Right hindlimb (tissue), 1 donor: ENCODE measurements at regions not wholly inside any gene's neighbourhood (a gene's known extent, or its start where the extent isn't known, plus 50 kb on each side); places are given as distances from the start of the nearest gene placed in this dataset.

ENCODE experiments used
- DNase-seq: peaks from one replicate; pipeline ENCODE4 v3.0.0-alpha.2; 2018

DNA sequence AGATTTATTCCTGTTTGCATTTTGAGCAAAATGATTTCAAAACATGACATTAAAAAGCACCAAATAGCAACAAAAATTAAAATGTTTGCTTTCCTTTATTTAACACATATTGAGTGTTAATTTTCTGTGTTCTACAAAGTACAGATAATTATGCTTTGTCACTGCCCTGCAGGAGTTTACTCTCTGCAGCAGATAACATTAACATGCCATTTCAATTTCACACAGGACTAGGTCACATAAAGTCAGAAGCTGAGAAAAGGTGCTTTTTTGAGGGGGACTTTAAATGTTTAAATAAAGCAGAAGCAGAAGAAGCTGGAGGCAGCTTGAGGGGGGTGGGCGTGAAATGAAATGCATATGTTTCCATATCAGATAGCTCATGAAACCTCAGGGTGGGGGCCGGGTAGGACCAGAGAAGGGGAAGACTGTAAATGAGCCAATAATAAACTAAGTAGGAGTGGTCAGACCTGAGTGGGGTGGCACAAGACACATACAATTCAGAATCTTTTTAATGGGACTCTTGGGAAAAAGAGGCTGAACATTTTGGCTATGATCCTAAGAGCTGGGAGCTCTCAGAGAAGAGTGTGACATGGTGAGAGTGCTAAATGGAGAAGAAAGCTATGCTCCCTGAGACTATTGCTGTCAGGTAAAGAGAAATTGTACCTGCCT lies 387.5 kb downstream of the FAM170A start:
- DNase-seq = no peak

DNA sequence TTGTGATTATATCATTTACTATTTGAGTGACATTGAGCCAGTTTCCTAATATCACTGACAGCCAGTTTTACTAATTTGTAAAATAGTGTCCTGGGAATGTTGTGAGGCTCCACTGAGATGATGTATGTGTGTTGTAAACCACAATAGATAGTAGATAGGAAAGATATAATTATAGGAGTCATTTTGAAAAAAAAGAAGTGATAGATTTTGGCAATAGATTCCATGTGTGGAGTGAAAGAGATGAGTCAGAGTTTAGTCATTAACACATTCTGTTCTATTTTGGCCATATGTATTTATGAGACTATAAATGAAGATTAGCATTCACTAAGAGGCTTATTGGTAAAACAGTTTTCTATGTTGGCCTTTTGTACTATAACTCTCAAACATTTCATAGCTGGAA lies 388.2 kb downstream of the FAM170A start:
- DNase-seq = no peak

DNA sequence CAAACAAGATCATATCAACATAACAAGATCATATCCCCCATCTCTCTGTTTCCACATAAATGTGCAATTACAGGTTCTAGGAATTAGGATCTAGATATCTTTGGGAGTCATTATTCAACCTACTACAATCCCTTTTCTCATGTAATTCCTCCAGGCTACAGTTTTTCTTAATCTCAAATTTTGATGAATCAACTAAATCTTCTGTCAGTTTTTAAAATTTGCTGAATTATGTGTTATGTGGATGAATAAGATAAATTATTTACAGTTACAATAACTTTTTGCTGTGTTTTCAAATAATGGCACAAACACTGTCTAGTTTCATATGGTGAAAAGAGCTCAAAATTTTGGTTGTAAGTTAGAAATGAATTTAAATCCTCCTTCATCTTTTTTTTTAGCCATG lies 405.8 kb downstream of the FAM170A start:
- DNase-seq = no peak

DNA sequence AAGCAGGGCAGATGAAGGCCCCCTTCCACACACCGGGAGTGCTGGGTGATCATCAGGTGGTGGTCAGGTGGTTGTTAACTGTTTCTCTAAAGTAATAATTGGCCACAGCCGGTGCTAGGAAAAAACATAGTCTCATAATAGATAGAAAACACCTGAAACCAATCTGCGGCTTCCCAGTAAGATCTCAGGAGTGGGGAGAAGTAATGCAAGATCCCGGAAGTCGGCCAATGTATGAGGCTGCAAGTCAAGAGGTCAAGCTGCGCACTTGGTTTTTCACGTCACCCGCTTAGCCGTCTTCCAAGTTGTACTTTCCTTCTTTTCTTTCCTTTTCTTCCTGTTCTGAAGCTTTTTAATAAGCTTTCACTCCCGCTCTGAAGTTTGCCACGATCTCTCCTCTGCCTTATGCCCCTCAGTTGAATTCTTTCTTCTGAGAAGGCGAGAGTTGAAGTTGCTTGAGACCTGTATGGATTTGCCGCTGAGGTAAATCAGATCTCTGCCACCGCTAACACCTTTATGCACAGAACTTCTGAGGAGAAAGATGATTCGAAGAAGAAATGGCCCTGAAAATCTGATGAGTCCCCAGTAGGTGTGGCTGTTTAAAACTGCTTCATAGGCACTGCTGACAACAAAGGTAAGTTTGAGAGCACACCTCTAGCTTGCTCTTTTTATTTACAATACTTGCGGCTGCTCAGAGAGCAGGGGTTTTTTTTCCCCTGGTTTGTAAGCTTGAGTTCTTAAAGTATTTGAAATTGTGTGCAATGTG lies 406.6 kb downstream of the FAM170A start:
- no peak for DNase-seq

DNA sequence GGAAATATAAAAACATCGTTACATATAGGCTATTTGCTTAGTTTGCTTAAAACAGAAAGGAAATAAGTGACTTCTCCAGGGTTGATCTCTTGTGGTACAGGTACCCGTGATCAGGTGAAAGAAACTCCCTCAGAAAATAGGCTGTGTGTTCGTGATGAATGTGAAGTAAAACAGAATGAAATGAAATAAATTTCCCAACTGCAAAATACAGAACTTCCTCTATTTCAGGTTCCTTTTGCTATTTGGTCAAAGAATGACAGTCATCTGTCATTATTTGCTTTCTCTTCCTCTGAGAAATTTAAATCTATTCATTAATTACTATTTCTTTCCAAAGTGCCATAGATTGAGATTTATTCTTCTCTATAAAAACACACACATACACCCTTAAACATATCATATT lies 408.1 kb downstream of the FAM170A start:
- no peak for DNase-seq

DNA sequence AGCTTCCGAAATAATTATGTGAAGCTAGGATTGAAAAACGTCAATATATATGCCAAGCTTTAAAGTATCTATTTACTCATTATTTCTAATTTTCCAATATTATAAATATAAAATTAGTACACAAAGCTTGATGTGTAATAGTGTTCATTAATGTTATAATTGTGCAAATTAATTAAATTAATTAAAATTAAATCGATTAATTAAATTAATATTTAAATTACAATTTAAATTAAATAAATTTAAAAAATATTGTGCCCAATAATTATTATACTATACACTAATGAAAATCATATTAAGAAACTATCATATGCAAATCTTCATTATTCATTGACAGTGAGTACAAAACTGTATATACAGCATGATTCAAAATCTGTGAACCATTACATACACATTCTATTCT lies 409.8 kb downstream of the FAM170A start:
- DNase-seq = no peak

DNA sequence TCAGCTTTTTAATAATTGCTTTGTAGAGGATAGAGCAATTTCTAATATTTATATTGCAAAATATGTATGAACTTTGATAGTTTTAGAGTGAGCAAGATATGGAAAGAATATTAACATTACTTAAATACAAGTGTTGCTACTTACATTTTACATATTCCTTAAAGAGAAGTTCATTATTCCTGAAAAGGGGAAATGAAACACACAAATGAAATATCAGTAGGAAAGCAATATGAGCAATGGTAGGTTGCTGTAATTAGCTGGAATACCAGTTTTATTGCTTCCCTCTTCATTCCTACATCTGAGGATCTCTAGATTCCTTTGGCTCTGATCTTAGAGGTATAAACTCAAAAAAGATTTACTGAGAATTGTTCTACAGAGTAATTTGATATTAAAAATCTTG lies 414.1 kb downstream of the FAM170A start:
- no peak for DNase-seq

DNA sequence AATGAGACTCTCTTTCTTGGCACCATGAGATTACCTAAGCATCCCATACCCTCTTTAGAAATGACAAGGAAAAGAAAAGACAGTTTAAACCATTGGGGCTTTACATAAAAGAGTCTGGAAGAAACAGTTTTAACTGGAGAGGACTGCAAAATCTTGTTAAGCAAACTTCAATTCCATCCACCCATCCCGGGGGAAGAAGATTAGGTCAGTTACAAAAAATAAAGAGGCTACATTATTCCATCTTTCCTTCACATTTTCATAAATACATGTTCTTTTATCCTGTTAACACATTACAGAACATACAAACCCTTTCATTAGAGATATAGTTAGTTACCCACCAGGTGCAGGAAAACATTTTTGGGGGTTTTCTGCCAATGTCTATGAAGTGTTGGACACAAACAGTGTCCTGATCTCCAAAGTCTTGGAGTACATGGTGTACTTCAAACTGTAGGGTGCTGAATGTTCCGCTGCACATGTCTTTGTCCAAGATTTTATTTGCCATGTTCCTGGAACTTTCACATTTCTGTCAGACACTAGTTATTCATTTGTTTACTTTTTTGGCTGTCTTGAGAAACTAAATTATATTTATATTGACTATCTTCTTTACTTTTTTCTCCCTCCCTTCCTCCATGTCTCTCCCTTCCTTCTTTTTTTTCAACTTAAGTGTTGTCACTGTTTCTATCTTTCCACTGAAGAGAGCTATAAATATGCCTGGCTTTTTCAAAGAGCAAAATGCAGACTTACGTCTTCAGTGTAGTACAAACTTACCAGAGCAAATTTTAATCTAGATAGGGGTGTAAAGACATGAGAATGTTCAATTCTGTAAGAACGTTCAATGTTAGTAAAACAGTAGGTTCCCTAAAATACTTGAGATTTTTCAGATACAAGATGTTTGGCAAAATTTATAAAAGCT lies 410.9 kb upstream of the PRR16 start:
- DNase-seq = no peak

DNA sequence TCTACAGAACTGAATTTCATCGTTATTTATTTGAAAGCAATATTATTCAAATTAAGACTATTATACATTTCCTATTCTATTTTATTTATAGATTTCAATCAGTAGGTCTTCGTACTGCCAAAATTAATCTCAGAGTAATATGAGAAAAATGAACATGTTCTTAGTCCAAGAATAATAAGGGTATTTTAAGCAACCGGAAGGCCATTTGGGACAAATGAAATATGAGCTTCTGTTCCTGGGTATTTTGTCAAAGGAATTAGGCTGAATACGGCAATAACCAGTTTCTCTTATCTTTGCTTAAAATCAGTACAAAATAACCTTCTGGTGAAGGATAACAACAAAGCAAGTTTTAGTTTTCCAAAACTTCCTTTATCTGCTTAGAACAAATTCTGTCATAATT lies 410.3 kb upstream of the PRR16 start:
- no peak for DNase-seq

DNA sequence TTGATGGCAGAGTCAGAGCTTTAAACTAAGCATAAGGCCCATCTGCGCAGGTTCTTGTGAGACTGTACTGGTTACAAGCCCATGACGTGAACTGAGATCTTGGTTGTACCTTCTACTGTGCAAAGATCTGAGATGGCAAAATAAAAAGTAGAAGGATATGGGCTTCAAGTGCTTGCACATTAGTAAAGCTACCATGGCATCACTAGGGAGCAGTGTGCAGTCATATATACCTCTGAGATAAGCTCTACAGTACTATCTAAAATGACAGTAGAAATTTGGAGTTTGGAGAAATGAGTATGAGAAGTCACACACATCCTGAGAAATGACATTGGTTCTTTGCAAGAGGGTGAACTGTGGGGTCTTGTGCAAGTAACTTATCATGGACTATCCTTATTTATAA lies 408.2 kb upstream of the PRR16 start:
- no peak for DNase-seq

DNA sequence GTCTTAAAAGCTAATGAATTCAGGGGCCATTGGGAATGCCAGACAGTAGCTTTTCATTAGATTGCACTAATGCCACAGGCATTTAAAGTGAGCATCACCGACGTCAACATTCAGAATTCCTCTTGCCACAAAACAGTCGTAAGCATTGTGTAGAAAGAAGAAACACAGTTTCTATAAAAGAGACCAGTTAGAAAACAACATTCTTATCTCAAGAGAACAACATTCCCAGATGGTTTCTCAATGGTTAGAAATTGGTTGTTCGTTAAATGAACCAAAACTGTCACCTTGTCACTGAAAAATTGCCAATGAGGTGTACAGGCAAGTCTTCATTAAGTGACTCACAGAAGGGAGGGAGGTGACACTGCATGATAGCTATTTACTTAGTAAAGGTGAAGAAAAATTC lies 401.6 kb upstream of the PRR16 start:
- no peak for DNase-seq

DNA sequence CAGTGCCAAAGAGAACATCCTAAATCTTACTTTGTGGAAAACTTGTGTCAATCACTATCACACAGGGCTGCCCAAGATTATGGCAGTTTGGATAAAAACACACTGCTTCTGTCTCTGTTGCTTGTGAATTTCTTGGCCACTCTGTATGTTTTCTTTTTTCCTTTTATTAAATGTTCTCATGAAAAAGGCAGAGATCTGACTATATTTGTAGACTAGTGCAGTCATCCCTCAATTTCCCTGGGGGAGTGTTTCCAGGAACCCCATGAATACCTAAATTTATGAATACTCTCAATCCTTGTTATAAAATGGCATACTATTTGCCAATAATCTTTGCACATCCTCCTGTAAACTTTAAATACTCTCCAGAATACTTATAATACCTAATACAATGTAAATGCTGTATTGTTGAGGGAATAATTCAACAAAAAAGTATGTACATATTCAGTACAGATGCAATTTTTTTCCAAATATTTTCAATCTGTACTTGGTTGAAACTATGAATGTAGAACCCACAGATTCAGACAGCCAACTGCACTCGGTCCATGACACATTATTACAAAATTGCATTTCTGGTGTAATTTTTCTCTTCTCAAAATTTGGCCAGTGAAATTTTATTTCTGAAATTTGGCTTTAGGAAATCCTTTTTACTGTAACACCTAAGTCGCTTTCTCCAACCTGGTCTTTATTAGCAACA lies 391.9 kb upstream of the PRR16 start:
- DNase-seq = no peak

DNA sequence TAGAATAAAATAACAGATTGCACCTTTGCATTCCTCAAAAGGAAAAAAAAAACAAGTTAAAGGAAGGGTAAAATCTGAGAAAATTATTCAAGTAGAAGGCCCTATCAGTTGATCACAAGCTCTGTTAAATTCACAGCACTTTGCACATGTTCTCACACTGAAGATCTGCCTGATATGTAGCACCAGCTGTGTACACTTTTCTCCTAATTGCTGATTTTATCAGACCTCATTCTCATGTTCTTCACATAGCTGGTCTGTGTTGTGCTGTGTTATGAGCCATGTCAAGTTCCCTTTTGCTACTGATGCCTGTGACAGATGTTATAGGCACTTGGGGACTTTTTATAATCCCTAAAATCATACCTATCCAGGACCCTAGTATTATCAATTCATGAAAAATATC lies 390.4 kb upstream of the PRR16 start:
- no peak for DNase-seq

DNA sequence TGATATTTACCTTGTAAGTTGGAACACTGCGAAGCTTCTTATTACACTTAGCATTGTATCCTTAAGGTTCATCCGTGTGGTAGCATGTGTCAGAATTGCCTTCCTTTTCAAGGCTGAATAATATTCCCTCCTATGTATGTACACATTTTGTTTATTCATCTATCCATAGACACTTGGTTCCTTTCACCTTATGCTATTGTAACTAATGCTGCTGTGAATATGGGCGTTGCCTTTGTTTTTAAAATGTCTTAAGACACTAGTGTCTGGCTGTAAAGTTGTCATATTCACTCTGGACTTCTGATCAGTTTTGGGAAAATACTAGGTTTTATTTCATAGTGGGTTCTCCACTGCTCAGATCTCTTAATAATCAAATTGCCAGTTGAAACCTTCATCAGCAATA lies 383.3 kb upstream of the PRR16 start:
- DNase-seq = no peak

DNA sequence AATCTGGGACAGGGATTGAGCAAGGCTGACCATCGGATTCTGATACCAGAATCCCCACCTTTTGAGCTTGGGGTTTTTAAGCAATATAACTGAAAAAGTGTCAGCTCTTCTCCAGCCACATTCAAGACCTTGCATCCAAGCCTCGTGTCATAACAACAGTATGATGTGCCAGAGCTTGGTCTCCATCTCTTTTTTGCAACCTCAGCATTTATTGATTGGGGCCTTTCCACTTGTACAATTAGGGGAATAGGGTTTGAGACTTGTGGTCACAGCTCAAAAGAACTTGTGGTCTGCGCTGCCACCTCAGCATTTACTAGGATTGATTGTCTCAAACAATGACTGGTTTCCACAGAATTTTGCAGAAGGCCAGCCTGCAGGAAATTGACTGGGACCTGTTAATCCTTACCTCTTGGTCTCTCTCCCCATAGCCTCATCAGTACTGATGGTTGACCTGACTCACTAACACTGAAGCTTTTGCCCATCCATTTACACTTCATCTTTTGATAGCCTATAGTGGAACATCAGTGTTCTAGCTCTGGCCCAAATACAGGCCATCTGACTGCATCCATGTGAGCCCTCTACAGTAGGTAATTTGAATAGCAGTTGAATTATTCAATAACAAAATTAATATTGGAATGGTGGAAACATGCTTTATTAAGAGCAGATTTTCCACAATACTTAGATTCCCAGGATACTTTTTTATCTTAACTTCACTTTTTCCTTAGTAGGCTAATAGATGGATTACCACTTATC lies 381.6 kb upstream of the PRR16 start:
- DNase-seq = no peak

DNA sequence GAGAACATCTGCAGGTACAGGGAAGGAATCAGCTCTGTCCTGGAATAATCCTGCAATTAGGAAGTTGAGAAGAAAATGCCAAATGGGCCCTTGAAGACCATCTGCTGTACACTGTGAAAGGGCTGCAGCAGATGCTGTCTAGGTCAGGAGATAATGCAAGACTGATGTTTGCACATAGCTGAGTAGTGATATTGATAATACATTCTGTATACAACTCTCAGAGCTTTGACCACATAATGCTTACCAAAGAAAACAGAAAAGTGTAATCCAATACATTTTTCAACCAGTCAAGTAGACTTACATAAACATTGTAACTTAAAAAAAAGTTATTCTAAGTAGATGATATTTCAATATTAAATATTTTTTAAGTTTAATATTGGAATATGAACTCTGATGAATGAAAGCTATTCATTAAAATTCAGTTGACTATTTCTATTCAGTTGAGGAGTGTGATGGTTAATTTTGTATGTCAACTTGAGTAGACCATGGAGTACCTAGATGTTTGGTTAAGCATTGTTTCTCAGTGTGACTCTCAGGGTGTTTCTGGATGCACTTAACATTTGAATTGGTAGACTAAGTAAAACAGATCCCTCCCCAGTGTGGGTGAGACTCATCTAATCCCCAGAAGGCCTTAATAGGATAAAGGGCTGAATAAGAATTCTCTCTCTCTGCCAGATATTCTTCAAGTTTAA lies 380.1 kb upstream of the PRR16 start:
- DNase-seq = no peak

DNA sequence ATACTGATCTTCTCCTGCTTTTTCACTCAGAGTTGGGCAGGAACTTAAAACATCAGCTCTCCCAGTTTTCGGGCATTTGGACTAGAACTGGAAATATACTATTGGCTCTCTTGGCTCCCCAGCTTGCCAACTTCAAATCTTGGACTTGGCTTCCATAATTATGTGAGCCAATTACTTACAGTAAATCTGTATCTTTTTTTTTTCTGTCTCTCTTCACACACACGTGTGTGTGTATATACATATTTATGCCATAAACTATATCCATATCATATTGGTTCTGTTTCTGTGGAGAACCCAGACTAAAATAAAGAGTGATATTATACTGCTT lies 379.6 kb upstream of the PRR16 start:
- DNase-seq = no peak

DNA sequence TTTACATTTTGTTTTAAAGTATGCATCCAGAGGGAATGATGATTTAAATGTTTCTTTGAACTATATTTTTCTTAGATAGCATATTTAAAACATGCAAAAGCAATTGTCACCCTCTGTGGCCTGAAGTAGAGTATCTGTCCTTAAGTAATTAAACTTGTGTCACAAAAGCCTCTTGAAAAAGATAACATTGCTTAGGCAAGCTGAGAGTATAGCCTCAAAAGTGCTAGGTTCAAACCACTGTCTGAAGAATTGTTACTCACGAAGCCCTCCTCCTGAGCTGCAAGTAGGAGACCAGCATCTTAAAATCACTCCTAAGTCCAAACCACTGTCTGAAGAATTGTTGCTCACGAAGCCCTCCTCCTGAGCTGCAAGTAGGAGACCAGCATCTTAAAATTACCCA lies 378.0 kb upstream of the PRR16 start:
- no peak for DNase-seq

DNA sequence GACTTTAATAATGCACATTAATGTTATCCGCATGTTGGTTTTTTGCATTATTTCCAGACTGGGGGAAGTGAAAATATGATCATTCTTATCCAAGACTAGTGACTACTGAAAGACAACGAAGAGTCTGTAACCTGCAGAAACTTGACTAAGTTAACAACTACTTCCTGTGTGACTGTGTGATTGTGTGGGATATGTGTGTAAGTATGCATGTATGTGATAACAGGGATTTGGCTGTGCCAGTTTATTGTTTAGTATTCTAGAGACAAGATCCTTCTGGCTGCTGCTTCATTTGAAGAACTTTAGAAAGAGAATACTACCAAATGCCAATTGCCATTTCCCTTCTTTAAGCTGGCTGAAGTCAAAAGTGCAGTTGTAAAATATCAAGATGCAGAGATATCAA lies 375.7 kb upstream of the PRR16 start:
- DNase-seq = no peak

DNA sequence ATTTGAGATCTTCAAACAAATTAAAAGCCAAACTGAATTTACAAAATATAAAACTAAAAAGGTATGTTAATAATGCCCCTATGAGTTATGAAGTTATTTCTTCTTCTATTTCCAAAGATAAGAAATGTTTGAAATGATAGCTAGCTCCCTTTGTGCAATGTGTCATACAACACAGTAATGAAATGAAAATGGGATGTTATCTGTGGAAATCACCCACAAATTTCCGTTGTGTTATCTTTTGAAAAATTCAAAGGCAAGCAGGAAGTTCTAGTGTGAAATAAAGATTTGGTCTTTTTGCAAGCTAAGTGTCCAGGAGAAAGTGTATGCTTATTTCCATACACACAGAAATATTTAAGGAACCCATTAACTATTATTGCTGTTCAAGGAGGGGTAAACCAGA lies 375.3 kb upstream of the PRR16 start:
- DNase-seq = no peak

DNA sequence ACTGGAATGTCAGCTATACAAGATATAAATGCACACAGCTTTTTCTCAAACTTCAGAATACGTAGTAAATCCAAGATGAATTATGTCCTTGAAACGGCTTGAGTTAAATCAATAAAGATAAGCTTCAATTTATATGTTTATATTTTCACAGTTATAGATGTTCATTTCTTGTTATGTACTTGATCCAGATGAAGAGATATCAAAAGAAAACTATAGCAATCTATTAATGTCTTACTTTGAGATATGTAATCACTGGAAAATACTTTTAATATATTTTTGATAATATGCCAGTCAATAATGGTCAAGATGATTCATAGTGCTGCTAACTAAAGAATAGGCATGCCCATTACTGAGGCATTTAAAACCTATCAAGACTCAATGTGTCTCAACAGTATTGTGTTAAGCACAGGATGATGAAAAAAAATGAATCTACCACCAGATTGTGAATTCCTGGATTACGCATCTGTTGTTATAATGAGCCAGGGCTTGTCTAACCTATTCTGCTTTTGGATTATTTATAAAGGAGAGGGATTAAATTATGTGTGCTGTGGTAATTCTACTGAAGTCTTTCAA lies 372.6 kb upstream of the PRR16 start:
- no peak for DNase-seq

DNA sequence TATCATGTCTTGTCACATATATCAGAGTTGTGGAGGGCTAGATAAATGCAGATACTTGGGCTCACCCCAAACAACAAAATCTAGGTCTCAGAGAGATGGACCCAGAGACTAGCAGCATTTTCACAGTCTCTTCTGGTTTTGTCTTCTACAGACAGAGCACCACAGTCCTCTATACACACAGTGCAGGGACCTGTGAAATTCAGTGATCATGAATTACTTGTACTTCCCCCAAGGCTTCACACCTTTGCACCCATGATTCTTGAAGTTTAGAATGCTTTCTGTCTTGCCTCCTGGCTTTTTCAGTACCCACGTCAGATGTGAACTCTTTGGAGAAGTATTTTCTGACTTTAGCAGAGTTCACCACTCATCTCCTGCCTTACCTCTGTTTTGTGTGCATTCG lies 371.5 kb upstream of the PRR16 start:
- DNase-seq = no peak
